ENCODE measurements at regions not wholly inside any gene's neighbourhood (a gene's known extent, or its start where the extent isn't known, plus 50 kb on each side); places are given as distances from the start of the nearest gene placed in this dataset.
"Not testable (repeated sequence)": the region's sequence is repeated elsewhere in the genome, so short reads cannot be mapped to it uniquely, and the experiment has no call there.

DNA sequence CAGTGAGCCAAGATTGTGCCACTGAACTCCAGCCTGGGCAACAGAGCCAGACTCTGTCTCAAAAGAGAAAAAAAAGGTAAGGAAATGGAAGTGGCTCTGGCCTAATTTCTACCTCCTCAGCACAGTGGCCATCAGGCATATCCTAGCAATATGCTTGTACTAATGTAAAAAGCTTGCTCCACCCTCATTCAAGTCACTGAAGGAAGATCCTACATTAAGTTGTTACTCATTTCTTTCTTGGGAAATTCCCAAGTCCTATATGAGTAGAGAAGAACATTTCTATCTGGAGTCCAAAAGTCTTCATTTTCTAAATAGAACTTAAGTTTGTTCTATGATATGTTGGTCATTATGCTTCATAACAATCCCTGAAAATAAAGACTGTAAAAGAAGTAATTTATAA, 67.3 kb upstream of the HOXC13 start:
- no peak for DNase-seq
- ChIA-PET CTCF (interaction anchor here (0.7 kb wide), 1 partner anchor 17 kb away, joined by 3 read pairs; no protein-coding TSS in a partner anchor), POLR2A (no interaction called here)
- H3K4me1 ChIP-seq (ENCODE audit: insufficient read depth, low read length), result no peaks in the 10 kb centered on the region
- TF ChIP-seq, protein P1, sequence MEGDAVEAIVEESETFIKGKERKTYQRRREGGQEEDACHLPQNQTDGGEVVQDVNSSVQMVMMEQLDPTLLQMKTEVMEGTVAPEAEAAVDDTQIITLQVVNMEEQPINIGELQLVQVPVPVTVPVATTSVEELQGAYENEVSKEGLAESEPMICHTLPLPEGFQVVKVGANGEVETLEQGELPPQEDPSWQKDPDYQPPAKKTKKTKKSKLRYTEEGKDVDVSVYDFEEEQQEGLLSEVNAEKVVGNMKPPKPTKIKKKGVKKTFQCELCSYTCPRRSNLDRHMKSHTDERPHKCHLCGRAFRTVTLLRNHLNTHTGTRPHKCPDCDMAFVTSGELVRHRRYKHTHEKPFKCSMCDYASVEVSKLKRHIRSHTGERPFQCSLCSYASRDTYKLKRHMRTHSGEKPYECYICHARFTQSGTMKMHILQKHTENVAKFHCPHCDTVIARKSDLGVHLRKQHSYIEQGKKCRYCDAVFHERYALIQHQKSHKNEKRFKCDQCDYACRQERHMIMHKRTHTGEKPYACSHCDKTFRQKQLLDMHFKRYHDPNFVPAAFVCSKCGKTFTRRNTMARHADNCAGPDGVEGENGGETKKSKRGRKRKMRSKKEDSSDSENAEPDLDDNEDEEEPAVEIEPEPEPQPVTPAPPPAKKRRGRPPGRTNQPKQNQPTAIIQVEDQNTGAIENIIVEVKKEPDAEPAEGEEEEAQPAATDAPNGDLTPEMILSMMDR (IDR thresholded peaks at IDR 0.05), result no peak
- Mint-ChIP-seq H3K9me3 (no peaks in the 10 kb centered on the region), H3K36me3 (ENCODE audit: low read depth) (no peaks in the 10 kb centered on the region), H3K4me3 (no peak overlapping the region), H3K27ac (no peak overlapping the region), H3K4me1 (ENCODE audit: low read depth) (no peaks in the 10 kb centered on the region), H3K27me3 (peaks cover 75% of the 10 kb centered on the region)
- intact Hi-C loops (cut with DNase I, micrococcal nuclease), result no loop called here
- no peak overlapping the region for H3K27ac ChIP-seq (ENCODE audit: low read depth in 1 of 2, low read length in 2 of 2)
- no peak overlapping the region for H3K4me3 ChIP-seq (ENCODE audit: low read length)
- no peaks in the 10 kb centered on the region for H3K36me3 ChIP-seq (ENCODE audit: insufficient read depth, low read length)
- H3K9me3 ChIP-seq (ENCODE audit: control insufficient read depth in 1 of 2, insufficient read depth in 1 of 2, low read length in 2 of 2), result no peaks in the 10 kb centered on the region
- peaks cover 0 to 35% of the 10 kb centered on the region in 2 experiments for H3K27me3 ChIP-seq (ENCODE audit: control insufficient read depth in 1 of 2, insufficient read depth in 2 of 2, low read length in 2 of 2)
- no peak for ATAC-seq (ENCODE audit: poor library complexity)

DNA sequence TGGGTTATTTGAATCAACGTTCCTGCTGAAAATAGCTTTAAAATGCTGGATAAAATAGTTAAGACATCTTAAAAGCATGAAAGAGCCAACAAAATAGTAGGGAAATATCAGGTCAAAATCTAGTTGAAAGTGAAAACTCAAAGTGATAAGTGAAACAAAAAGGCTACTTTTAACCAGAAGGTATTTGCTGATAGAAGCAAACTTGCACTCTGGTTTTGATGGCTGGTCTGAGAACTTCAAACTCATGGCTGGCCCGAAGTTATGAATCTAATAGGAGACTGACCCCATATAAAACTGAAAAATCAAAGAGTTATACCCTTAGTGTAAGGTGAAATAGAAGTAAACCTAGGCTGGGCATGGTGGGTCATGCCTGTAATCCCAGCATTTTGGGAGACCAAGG, 66.3 kb upstream of the HOXC13 start:
- TF ChIP-seq, protein P1 (IDR thresholded peaks at IDR 0.05), result no peak
- H3K4me3 ChIP-seq (ENCODE audit: low read length), result no peak overlapping the region
- H3K27me3 ChIP-seq (ENCODE audit: control insufficient read depth in 1 of 2, insufficient read depth in 2 of 2, low read length in 2 of 2), result peaks cover 0 to 35% of the 10 kb centered on the region in 2 experiments
- ChIA-PET POLR2A (no interaction called here), CTCF (no interaction called here)
- Mint-ChIP-seq H3K4me3 (no peak overlapping the region), H3K27me3 (peaks cover 80% of the 10 kb centered on the region), H3K9me3 (no peaks in the 10 kb centered on the region), H3K27ac (no peak overlapping the region), H3K4me1 (ENCODE audit: low read depth) (no peaks in the 10 kb centered on the region), H3K36me3 (ENCODE audit: low read depth) (no peaks in the 10 kb centered on the region)
- H3K9me3 ChIP-seq (ENCODE audit: control insufficient read depth in 1 of 2, insufficient read depth in 1 of 2, low read length in 2 of 2), result peaks cover 0 to 4% of the 10 kb centered on the region in 2 experiments
- DNase-seq (no peak), ATAC-seq (ENCODE audit: poor library complexity) (no peak)
- no peaks in the 10 kb centered on the region for H3K36me3 ChIP-seq (ENCODE audit: insufficient read depth, low read length)
- no peak overlapping the region for H3K27ac ChIP-seq (ENCODE audit: low read depth in 1 of 2, low read length in 2 of 2)
- intact Hi-C loops (cut with DNase I, micrococcal nuclease), result no loop called here
- H3K4me1 ChIP-seq (ENCODE audit: insufficient read depth, low read length), result no peaks in the 10 kb centered on the region

DNA sequence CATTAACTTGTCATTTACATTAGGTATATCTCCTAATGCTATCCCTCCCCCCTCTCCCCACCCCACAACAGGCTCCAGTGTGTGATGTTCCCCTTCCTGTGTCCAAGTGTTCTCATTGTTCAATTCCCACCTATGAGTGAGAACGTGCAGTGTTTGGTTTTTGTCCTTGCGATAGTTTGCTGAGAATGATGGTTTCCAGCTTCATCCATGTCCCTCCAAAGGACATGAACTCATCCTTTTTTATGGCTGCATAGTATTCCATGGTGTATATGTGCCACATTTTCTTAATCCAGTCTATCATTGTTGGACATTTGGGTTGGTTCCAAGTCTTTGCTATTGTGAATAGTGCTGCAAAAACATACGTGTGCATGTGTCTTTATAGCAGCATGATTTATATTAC, 60.7 kb upstream of the HOXC13 start:
- CTCF ChIA-PET, POLR2A ChIA-PET: not testable (repeated sequence)

DNA sequence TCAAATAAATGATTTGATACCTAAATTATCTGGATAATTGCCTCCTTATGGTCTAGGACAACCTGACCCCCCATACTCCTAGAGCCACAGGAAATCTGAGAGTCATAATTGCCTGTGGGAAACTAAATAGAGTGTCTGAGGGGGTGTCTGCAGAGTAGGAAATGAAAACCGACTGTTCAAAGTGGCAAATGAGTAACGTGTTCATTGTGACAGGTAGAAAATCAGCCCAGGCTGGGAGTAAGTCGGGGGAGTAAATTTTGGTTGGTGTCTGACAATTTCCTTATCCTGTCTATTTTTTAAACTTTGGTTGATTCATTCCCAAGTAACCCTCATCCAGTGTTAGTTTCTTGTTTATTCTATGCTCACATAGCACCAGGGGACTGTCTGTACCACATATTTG, 51.6 kb upstream of the HOXC13 start:
- H3K27me3 ChIP-seq (ENCODE audit: control insufficient read depth in 1 of 2, insufficient read depth in 2 of 2, low read length in 2 of 2), result peaks cover 23 to 53% of the 10 kb centered on the region in 2 experiments
- CTCF ChIA-PET, result no interaction called here
- no peaks in the 10 kb centered on the region for H3K9me3 Mint-ChIP-seq
- H3K27ac ChIP-seq (ENCODE audit: low read depth in 1 of 2, low read length in 2 of 2), result no peak overlapping the region
- no peaks in the 10 kb centered on the region for H3K4me1 ChIP-seq (ENCODE audit: insufficient read depth, low read length)
- DNase-seq (no peak), ATAC-seq (ENCODE audit: poor library complexity) (no peak)
- TF ChIP-seq, protein P1 (IDR thresholded peaks at IDR 0.05), result no peak
- no peaks in the 10 kb centered on the region for H3K36me3 Mint-ChIP-seq (ENCODE audit: low read depth)
- intact Hi-C loops (cut with DNase I, micrococcal nuclease), result no loop called here
- POLR2A ChIA-PET, result no interaction called here
- H3K4me1 Mint-ChIP-seq (ENCODE audit: low read depth), result no peaks in the 10 kb centered on the region
- no peaks in the 10 kb centered on the region for H3K9me3 ChIP-seq (ENCODE audit: control insufficient read depth in 1 of 2, insufficient read depth in 1 of 2, low read length in 2 of 2)
- H3K4me3 ChIP-seq (ENCODE audit: low read length), result no peak overlapping the region
- no peak overlapping the region for H3K4me3 Mint-ChIP-seq
- H3K36me3 ChIP-seq (ENCODE audit: insufficient read depth, low read length), result no peaks in the 10 kb centered on the region
- H3K27me3 Mint-ChIP-seq, result peaks cover 89% of the 10 kb centered on the region
- no peak overlapping the region for H3K27ac Mint-ChIP-seq

More for the DNA sequence above, 60.7 kb upstream of the HOXC13 start:
- H3K9me3 ChIP-seq (ENCODE audit: control insufficient read depth in 1 of 2, insufficient read depth in 1 of 2, low read length in 2 of 2); H3K36me3 Mint-ChIP-seq (ENCODE audit: low read depth); ATAC-seq (ENCODE audit: poor library complexity); H3K4me1 Mint-ChIP-seq (ENCODE audit: low read depth); intact Hi-C loops (cut with DNase I, micrococcal nuclease); H3K27ac ChIP-seq (ENCODE audit: low read depth in 1 of 2, low read length in 2 of 2); H3K4me3 ChIP-seq (ENCODE audit: low read length); H3K36me3 ChIP-seq (ENCODE audit: insufficient read depth, low read length); H3K4me1 ChIP-seq (ENCODE audit: insufficient read depth, low read length); H3K4me3 Mint-ChIP-seq; H3K9me3 Mint-ChIP-seq; DNase-seq; H3K27ac Mint-ChIP-seq: not testable (repeated sequence)
- peaks cover 0 to 19% of the 10 kb centered on the region in 2 experiments for H3K27me3 ChIP-seq (ENCODE audit: control insufficient read depth in 1 of 2, insufficient read depth in 2 of 2, low read length in 2 of 2)
- H3K27me3 Mint-ChIP-seq, result peaks cover 71% of the 10 kb centered on the region
